RWPE2 (cell line): ENCODE measurements at regions not wholly inside any gene's neighbourhood (a gene's known extent, or its start where the extent isn't known, plus 50 kb on each side); places are given as distances from the start of the nearest gene placed in this dataset.

Source experiments
- ATAC-seq: fragments of 200-7000 bp; cut with Tn5 transposase; 3 replicates; pipeline ENCODE4 v1.9.1; 2021; ENCODE audit warnings: low read depth
- DNase-seq: peaks from one replicate; pipeline ENCODE4 v3.0.0-alpha.2; 2020; ENCODE audit warnings: low spot score
- H3K27ac ChIP-seq: fragments of 450-650 bp; 2 replicates; pipeline ENCODE4 v1.5.1; 2017; ENCODE audit warnings: mild to moderate bottlenecking; ENCODE audit not compliant: poor library complexity, severe bottlenecking
- H3K27me3 ChIP-seq: fragments of 250-450 bp; sonication (Bioruptor Pico); 2 replicates; pipeline ENCODE4 v1.5.1; 2021; ENCODE audit warnings: mild to moderate bottlenecking, moderate library complexity; ENCODE audit not compliant: insufficient read depth, poor library complexity, severe bottlenecking
- H3K36me3 ChIP-seq: fragments of 250-450 bp; sonication (Bioruptor Pico); 2 replicates; pipeline ENCODE4 v1.5.1; 2020; ENCODE audit warnings: low read depth, mild to moderate bottlenecking, moderate library complexity
- H3K4me1 ChIP-seq: fragments of 250-450 bp; sonication (Bioruptor Pico); 2 replicates; pipeline ENCODE4 v1.5.1; 2021; ENCODE audit warnings: mild to moderate bottlenecking, moderate library complexity; ENCODE audit not compliant: insufficient read depth, poor library complexity, severe bottlenecking
- H3K4me3 ChIP-seq: fragments of 250-450 bp; sonication (Bioruptor Pico); 2 replicates; pipeline ENCODE4 v1.5.1; 2021; ENCODE audit warnings: mild to moderate bottlenecking, moderate library complexity; ENCODE audit not compliant: severe bottlenecking
- H3K9me3 ChIP-seq: fragments of 250-450 bp; sonication (Bioruptor Pico); 2 replicates; pipeline ENCODE4 v1.5.1; 2021; ENCODE audit warnings: mild to moderate bottlenecking, moderate library complexity; ENCODE audit not compliant: severe bottlenecking
- TF ChIP-seq, protein P1 (sequence below): fragments of 450-650 bp; IDR thresholded peaks from one replicate; pipeline ENCODE4 v1.5.1; 2017; ENCODE audit warnings: mild to moderate bottlenecking, moderate library complexity; ENCODE audit not compliant: poor library complexity, severe bottlenecking

DNA sequence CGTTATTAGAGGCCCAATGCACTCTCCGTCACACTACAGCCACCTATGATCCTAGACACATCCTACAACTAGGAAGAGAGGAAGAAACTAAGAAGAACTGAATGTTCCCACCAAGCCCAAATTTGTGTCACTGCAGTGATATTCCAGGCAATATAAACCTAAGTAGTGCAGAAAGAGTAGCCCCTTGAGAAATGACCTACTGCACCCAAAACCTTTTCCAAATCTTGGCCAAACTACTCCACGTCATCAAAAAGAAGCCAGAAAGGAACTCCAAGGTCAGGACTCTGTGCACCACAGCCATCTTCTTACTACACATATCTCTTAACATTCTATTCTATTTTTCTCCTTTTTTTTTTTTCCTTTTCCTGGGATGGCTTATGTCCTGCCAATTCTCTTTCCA, 60.2 kb downstream of the ADAMTS1 start:
- Histone ChIP-seq H3K9me3 (no peaks in the 10 kb centered on the region), H3K4me1 (peaks cover under 1% of the 10 kb centered on the region), H3K4me3 (no peak overlapping the region), H3K36me3 (no peaks in the 10 kb centered on the region), H3K27me3 (no peaks in the 10 kb centered on the region), H3K27ac (no peak overlapping the region)
- ATAC-seq (no peak), DNase-seq (no peak)
- TF ChIP-seq, protein P1, sequence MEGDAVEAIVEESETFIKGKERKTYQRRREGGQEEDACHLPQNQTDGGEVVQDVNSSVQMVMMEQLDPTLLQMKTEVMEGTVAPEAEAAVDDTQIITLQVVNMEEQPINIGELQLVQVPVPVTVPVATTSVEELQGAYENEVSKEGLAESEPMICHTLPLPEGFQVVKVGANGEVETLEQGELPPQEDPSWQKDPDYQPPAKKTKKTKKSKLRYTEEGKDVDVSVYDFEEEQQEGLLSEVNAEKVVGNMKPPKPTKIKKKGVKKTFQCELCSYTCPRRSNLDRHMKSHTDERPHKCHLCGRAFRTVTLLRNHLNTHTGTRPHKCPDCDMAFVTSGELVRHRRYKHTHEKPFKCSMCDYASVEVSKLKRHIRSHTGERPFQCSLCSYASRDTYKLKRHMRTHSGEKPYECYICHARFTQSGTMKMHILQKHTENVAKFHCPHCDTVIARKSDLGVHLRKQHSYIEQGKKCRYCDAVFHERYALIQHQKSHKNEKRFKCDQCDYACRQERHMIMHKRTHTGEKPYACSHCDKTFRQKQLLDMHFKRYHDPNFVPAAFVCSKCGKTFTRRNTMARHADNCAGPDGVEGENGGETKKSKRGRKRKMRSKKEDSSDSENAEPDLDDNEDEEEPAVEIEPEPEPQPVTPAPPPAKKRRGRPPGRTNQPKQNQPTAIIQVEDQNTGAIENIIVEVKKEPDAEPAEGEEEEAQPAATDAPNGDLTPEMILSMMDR, result no peak

DNA sequence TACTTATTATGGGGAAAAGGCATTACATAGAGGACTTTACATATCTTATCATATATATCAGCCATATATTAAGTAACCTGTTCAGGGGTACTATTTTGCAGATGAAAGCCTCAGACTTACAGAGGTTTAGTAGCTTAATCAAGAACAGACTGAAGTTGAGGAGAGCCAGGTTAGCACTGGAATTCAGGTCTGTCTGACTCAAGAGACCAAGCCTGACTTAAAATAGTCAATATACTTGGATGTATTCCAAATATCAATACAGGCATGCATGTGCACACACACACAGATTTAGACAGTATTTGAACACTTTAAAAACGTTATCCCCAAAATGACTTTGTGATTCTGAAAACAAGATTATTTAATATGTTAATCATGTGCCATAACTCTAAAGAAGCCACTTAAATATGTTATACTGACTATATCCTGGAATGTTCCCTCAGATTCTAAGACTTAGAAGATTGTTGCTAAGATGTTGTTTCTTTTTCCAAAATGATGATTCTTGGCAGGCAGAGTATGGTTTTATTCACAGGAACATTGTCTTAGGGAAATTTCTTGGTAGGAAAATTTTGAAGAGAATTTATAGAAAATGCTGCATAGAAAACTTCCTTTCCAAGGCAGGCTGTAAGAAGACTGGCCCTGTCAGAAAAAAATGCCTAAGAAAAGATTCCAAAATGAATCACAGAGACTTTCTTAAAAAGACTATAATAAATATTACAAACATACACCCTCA, 61.6 kb downstream of the ADAMTS1 start:
- DNase-seq (no peak), ATAC-seq (no peak)
- H3K36me3 ChIP-seq, result no peaks in the 10 kb centered on the region
- no peaks in the 10 kb centered on the region for H3K4me1 ChIP-seq
- H3K27ac ChIP-seq, result no peak overlapping the region
- TF ChIP-seq, protein P1, result no peak
- H3K4me3 ChIP-seq, result no peak overlapping the region
- no peaks in the 10 kb centered on the region for H3K27me3 ChIP-seq
- no peaks in the 10 kb centered on the region for H3K9me3 ChIP-seq

DNA sequence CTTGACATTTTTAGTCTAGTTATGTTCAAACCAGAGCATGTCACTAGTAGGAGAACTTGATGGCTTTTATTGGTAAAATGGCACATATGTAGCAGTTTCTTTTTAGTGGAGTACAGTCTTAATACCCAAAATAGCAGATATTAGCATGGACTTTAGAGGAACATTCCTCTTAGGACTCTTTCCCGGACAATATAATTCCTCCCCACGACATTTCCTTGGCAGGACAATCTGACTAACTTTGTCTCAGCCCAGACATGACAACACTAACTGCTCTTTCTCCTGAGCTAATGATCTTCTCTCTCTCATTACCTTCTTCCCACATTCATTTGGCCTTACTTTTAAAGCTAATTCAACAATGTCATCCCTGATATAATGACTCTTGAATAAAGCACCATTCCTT, 62.5 kb downstream of the ADAMTS1 start:
- no peak overlapping the region for H3K27ac ChIP-seq
- no peaks in the 10 kb centered on the region for H3K27me3 ChIP-seq
- ATAC-seq, result no peak

DNA sequence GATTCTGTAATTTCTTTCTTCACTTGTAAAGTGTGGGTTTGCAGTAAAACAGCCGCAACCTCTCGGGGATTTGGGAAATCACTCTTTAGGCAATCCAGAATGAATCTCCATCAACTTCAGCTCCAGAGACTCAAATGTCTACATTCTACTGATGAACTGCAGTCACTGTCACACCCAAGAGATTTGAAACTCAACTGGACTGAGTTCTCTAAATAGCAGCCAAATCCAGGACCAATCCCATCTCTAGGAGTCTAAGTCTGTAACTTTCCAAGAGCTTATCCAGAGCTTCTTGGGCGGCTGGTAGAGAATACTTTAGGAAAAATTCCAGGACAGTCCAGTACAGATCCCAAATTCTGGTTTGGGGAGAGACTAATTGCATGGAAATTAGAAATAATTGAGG, 62.9 kb downstream of the ADAMTS1 start:
- Histone ChIP-seq H3K9me3 (no peaks in the 10 kb centered on the region), H3K27ac (no peak overlapping the region)

More for the DNA sequence above, 62.5 kb downstream of the ADAMTS1 start:
- TF ChIP-seq, protein P1, result no peak
- Histone ChIP-seq H3K9me3 (no peaks in the 10 kb centered on the region), H3K4me3 (no peak overlapping the region), H3K4me1 (no peaks in the 10 kb centered on the region), H3K36me3 (no peaks in the 10 kb centered on the region)
- no peak for DNase-seq

DNA sequence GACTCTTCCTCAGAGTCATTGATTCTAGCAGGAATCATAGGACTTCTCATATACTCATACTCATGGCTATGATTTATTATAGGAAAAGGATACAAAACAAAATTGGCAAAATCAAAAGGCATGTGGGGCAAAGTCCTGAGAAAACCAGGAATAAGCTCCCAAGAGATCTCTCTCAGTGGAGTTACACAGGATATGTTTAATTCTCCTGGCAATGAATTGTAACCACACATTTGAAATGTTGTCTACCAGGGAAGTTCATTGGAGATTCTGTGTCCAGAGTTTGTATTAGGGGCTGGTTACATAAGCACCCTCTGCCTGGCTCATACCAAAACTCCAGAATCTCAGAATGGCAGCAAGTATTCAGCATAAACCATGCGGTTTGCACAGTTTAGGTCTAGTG, 63.9 kb downstream of the ADAMTS1 start:
- ATAC-seq, result no peak
- no peaks in the 10 kb centered on the region for H3K9me3 ChIP-seq
- DNase-seq, result no peak
- H3K36me3 ChIP-seq, result no peaks in the 10 kb centered on the region
- H3K4me1 ChIP-seq, result no peaks in the 10 kb centered on the region
- no peak overlapping the region for H3K27ac ChIP-seq
- TF ChIP-seq, protein P1, result no peak
- H3K27me3 ChIP-seq, result no peaks in the 10 kb centered on the region
- no peak overlapping the region for H3K4me3 ChIP-seq

More for the DNA sequence above, 62.9 kb downstream of the ADAMTS1 start:
- DNase-seq (no peak), ATAC-seq (no peak)
- TF ChIP-seq, protein P1, result no peak
- no peak overlapping the region for H3K4me3 ChIP-seq
- H3K27me3 ChIP-seq, result no peaks in the 10 kb centered on the region
- H3K36me3 ChIP-seq, result no peaks in the 10 kb centered on the region
- no peaks in the 10 kb centered on the region for H3K4me1 ChIP-seq
